Thyroid gland (tissue), 4 donors: ENCODE measurements at regions not wholly inside any gene's neighbourhood (a gene's known extent, or its start where the extent isn't known, plus 50 kb on each side); places are given as distances from the start of the nearest gene placed in this dataset.

Source experiments
- DNase-seq, 2 donors: peaks; one replicate each; pipeline ENCODE4 v3.0.0-alpha.2; 2019
- H3K27ac ChIP-seq, 3 donors: fragments of 200-600 bp; sonication (generic); 1 replicate in 2 of 3; 2 replicates in 1 of 3; pipeline ENCODE4 v1.5.1; 2016 to 2019; ENCODE audit warnings: mild to moderate bottlenecking in 1 of 3, moderate library complexity in 1 of 3
- H3K27me3 ChIP-seq: fragments of 200-600 bp; sonication (generic); one replicate; pipeline ENCODE4 v1.5.1; 2019
- H3K36me3 ChIP-seq, 2 donors: fragments of 200-600 bp; sonication (generic); one replicate each; pipeline ENCODE4 v1.5.1; 2016 to 2019
- H3K4me1 ChIP-seq, 2 donors: fragments of 200-600 bp; sonication (generic); one replicate each; pipeline ENCODE4 v1.5.1; 2017 to 2019
- H3K4me3 ChIP-seq, 3 donors: fragments of 200-600 bp; sonication (generic); replicated peaks in 1 of 3; 1 replicate in 2 of 3; 2 replicates in 1 of 3; pipeline ENCODE4 v1.5.1; 2016; ENCODE audit warnings: mild to moderate bottlenecking in 1 of 3
- H3K9me3 ChIP-seq: fragments of 200-600 bp; sonication (generic); one replicate; pipeline ENCODE4 v1.5.1; 2017
- CTCF ChIP-seq, 6 experiments: fragments of 200-600 bp in 3 of 6; fragments of 450-650 bp in 3 of 6; sonication (generic) in 3 of 6; IDR thresholded peaks; one replicate each; pipeline ENCODE4 v1.5.1; 2016 to 2019; ENCODE audit warnings: antibody characterized with exemption in 6 of 6, mild to moderate bottlenecking in 2 of 6, inconsistent platforms in 1 of 6, moderate library complexity in 1 of 6
- POLR2A ChIP-seq, 2 donors: fragments of 450-650 bp; IDR thresholded peaks; one replicate each; pipeline ENCODE4 v1.6.1; 2017; ENCODE audit warnings: antibody characterized with exemption in 2 of 2, mild to moderate bottlenecking in 2 of 2, moderate library complexity in 1 of 2
- WGBS, 2 donors: methylation state at CpG; one replicate each; pipeline ENCODE4 v1.1.5; 2017; 5-methylcytosine and 5-hydroxymethylcytosine counted together
- intact Hi-C: fragments of 100-400 bp; cut with DNase I; formaldehyde crosslinking; loops from one replicate; pipeline ENCODE4 v1.15.1; 2023

- no peaks in the 10 kb centered on the region for H3K36me3 ChIP-seq
- no peaks in the 10 kb centered on the region for H3K4me1 ChIP-seq
- H3K4me3 ChIP-seq: no peak overlapping the region
- 85 to 90% methylated on average over 1 of the region's 1 CpG for WGBS, 2 donors
- no peak overlapping the region for H3K27ac ChIP-seq
- H3K27me3 ChIP-seq: no peaks in the 10 kb centered on the region
- no peaks in the 10 kb centered on the region for H3K9me3 ChIP-seq
- intact Hi-C loops: no loop called here
- no peak for DNase-seq
- no peak for TF ChIP-seq CTCF (IDR thresholded peaks at IDR 0.05)
- TF ChIP-seq POLR2A (IDR thresholded peaks at IDR 0.05): no peak
Measured at GRCh38 chr21:24225431-24225830, 1381.8 kb downstream of the MRPL39 start.

- TF ChIP-seq POLR2A (IDR thresholded peaks at IDR 0.05): no peak
- TF ChIP-seq CTCF (IDR thresholded peaks at IDR 0.05): no peak
- WGBS, 2 donors: 44 to 50% methylated on average over 4 of the region's 4 CpGs
- no peak overlapping the region for H3K4me3 ChIP-seq
- H3K9me3 ChIP-seq: no peaks in the 10 kb centered on the region
- no peaks in the 10 kb centered on the region for H3K27me3 ChIP-seq
- no peaks in the 10 kb centered on the region for H3K4me1 ChIP-seq
- intact Hi-C loops: no loop called here
- no peak overlapping the region for H3K27ac ChIP-seq
- H3K36me3 ChIP-seq: no peaks in the 10 kb centered on the region
- peak; percentile 13 to 33 for DNase-seq
Measured at GRCh38 chr21:24224422-24224821, 1382.9 kb downstream of the MRPL39 start.

GRCh38 chr21:24223624-24224023 lies 1383.7 kb downstream of the MRPL39 start:
- no peak for TF ChIP-seq CTCF (IDR thresholded peaks at IDR 0.05)
- TF ChIP-seq POLR2A (IDR thresholded peaks at IDR 0.05): no peak
- intact Hi-C loops: no loop called here

GRCh38 chr21:24222676-24223075 lies 1384.6 kb downstream of the MRPL39 start:
- DNase-seq: no peak
- no peak overlapping the region for H3K27ac ChIP-seq
- H3K36me3 ChIP-seq: no peaks in the 10 kb centered on the region
- no peaks in the 10 kb centered on the region for H3K9me3 ChIP-seq
- intact Hi-C loops: no loop called here
- 75 to 85% methylated on average over 3 of the region's 3 CpGs for WGBS, 2 donors
- H3K4me1 ChIP-seq: no peaks in the 10 kb centered on the region
- H3K27me3 ChIP-seq: no peaks in the 10 kb centered on the region
- TF ChIP-seq CTCF (IDR thresholded peaks at IDR 0.05) (no peak), POLR2A (IDR thresholded peaks at IDR 0.05) (no peak)
- H3K4me3 ChIP-seq: no peak overlapping the region

More at GRCh38 chr21:24223624-24224023, 1383.7 kb downstream of the MRPL39 start:
- Histone ChIP-seq H3K4me3 (no peak overlapping the region), H3K27me3 (no peaks in the 10 kb centered on the region), H3K27ac (no peak overlapping the region), H3K36me3 (no peaks in the 10 kb centered on the region), H3K4me1 (no peaks in the 10 kb centered on the region), H3K9me3 (no peaks in the 10 kb centered on the region)
- DNase-seq: no peak
- 65 to 70% methylated on average over 2 of the region's 2 CpGs for WGBS, 2 donors

GRCh38 chr21:24220446-24220845 lies 1386.8 kb downstream of the MRPL39 start:
- TF ChIP-seq CTCF (IDR thresholded peaks at IDR 0.05): no peak
- no peak for TF ChIP-seq POLR2A (IDR thresholded peaks at IDR 0.05)
- Histone ChIP-seq H3K9me3 (no peaks in the 10 kb centered on the region), H3K4me1 (no peaks in the 10 kb centered on the region), H3K27me3 (no peaks in the 10 kb centered on the region), H3K27ac (no peak overlapping the region), H3K4me3 (no peak overlapping the region), H3K36me3 (no peaks in the 10 kb centered on the region)
- intact Hi-C loops: no loop called here
- 68 to 84% methylated on average over 2 of the region's 2 CpGs for WGBS, 2 donors
- no peak for DNase-seq
